ENCODE measurements at regions not wholly inside any gene's neighbourhood (a gene's known extent, or its start where the extent isn't known, plus 50 kb on each side); places are given as distances from the start of the nearest gene placed in this dataset.
"Not testable (repeated sequence)": the region's sequence is repeated elsewhere in the genome, so short reads cannot be mapped to it uniquely, and the experiment has no call there.

DNA sequence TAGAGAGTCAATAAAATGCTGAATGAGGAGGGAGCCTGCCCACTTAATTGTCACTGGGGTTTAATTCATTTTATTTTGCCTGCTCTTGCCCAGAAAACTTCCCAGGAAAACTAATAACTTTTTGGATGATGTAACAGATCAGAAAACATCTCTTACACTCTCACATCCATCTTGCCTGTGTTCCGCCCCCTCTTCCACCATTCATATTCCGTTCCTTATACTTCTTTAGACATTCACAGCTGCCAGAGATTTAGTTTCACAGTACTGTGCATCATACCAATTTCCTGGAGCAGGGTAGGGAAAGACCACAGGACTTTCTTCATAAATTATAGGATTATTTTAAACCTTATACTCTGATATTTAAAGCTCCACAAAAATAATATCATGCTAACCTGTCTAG lies 776.1 kb upstream of the SOX11 start:
- DNase-seq (ENCODE audit: low read depth) = no peak

DNA sequence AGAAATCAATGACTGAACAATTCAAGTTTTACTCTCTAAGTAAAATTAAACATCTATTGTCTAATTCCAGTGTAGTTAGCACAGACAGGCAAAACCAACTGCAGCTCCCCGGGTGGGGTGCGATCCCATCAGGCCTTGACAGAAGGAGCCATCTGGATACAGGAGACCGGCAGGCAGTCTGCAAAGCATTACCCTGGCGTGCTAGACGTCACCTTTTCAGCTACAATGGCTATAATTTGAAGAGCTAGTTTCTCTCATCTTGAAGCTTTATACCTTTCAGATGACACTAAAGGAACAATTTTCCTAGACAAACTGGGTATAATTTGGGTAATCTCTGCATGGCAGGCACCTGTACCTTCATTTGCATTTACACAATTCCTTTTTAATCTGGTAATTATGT lies 761.5 kb upstream of the SOX11 start:
- DNase-seq (ENCODE audit: low read depth) = no peak

DNA sequence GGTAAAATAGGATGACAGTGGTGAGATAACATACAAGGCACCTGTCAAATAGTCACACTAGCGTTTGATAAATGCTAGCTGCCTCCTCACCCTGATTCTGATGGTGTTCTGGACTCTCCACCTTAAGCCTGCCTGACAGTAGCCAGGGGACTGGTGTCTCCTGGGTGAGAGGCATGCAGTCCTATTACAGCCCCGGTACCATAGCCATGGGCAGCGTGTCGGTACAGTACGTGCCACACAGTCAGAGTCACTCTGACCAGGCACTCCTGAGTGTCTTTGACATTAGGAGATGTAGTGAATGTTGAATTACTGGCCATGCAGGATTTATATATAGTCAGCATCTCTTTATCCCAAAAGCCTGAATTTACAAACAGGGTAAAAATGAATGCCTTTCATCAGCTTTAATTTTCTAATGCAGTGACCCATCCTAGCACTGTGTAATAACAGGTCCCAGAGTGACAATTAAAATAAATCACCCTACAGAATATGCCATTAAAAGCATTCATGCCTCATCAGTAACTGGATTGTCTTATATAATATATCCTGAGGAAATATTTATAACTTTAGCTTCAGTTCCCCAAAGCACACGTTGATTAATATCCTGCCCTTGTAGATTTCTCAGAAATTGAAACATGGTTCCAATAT lies 760.3 kb upstream of the SOX11 start:
- DNase-seq (ENCODE audit: low read depth) = no peak

DNA sequence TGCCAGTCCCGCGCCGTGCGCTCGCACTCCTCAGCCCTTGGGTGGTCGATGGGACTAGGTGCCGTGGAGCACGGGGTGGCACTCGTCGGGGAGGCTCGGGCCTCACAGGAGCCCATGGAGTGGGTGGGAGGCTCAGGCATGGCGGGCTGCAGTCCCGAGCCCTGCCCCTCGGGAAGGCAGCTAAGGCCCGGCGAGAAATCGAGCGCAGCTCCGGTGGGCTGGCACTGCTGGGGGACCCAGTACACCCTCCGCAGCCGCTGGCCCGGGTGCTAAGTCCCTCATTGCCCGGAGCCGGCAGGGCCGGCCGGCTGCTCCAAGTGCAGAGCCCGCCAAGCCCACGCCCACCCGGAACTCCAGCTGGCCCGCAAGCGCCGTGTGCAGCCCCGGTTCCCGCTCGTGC lies 756.9 kb upstream of the SOX11 start:
- not testable (repeated sequence) for DNase-seq (ENCODE audit: low read depth)

DNA sequence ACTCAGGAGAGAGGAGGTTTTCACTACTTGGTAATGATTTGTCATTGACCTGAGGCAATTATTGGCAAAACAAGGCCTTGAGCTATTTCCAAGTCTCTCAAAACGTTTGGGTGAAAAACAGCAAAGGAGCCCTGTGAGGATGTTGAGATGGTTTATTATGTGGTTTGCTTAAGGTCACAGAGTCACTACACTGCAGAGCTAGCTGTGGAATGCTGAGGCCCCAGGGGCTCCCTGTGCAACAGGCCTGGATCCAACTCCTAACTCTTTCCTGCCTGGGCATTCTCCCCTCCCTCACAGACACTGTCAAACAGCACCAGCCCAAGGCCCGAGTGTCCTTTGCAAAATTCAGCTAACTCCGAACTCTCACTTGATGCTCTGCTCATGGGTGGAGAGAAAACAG lies 754.6 kb upstream of the SOX11 start:
- no peak for DNase-seq (ENCODE audit: low read depth)

DNA sequence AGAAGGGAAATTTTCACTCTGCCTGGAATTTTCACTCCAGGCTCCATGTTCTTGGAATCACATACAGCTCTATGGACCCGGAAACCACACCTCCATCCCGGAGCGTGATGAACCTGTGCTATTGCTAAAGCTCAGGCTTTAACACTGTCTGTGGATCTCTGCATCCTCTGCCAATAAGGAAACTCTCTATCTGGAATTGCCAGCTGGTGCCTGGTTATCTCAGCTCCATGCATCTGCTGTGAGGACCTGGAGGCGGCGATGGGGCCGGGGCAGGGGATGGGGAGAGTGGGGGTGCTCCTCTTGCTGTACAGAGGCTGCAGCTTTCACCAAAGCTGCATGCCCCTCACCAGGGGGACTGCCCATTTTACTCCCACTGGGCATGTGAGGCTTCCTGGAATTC lies 754.0 kb upstream of the SOX11 start:
- DNase-seq (ENCODE audit: low read depth) = no peak

DNA sequence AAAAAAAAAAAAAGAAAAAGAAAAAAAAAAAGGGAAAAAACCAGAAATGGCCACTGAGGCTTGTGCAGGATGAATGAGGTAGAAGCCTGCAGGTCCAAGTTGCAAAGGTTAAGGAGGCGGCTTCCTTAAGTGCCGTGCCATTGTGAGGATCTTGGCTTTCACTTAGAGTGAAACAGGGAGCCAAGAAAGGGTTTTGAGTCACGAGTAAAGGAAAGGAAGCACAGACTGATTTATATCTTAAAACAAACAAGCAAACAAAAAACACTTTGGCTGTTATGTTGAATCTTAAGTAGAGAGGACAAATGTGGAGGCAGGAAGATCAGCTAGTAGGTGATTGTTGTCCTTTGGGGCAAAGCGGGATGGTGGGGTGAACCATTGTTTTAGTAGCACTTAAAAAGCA lies 749.7 kb upstream of the SOX11 start:
- no peak for DNase-seq (ENCODE audit: low read depth)

DNA sequence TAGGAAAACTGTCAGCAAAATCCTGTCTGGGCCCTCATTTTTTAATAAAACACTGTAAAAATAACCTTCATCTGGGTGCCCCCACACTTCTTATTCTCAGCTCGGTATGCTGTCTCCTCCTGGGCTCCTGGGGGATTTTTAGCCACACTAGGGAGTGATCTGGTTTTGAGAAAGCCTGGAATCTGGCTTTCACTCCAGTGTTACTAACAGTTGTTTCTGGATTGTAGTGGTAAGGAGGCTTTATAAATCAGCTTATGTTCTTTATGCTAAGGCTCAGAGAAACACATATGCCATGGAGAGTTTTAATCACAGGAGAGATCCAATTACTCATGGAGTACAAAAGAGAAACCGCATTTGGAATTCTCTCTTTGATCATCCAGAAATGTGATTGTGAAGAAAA lies 744.3 kb upstream of the SOX11 start:
- DNase-seq (ENCODE audit: low read depth) = no peak

DNA sequence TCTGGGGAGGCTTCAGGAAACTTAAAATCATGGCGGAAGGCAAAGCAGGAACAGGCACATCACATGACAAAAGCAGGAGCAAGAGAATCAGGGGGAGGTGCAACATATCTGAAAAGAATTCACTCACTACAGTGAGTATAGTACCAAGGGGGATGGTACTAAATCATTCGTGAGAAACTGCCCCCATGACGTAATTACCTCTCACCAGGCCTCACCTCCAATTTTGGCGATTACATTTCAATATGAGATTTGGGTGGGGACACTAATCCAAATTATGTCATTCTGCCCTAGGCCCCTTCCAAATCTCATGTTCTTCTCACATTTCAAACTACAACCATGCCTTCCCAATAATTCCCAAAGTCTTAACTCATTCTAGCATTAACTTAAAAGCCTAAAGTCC lies 740.8 kb upstream of the SOX11 start:
- DNase-seq (ENCODE audit: low read depth) = no peak

DNA sequence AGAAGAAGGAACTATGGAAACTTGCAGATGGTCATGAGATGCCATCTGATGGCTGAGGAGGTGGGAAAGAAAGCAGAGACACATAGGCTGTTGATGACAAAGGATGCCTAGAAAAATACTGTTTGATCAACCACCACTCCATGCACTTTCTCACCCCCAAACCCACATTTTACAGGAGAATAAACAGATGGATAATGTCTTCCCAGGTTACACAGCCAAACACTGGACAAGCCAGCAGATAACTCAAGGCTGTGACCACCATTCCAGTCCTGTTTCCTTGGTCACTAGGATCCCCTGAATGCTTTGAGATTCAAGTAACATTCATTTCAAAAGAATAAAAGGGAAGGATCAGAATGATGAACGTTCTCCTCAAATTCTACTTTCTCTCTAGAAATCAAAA lies 733.0 kb upstream of the SOX11 start:
- no peak for DNase-seq (ENCODE audit: low read depth)

DNA sequence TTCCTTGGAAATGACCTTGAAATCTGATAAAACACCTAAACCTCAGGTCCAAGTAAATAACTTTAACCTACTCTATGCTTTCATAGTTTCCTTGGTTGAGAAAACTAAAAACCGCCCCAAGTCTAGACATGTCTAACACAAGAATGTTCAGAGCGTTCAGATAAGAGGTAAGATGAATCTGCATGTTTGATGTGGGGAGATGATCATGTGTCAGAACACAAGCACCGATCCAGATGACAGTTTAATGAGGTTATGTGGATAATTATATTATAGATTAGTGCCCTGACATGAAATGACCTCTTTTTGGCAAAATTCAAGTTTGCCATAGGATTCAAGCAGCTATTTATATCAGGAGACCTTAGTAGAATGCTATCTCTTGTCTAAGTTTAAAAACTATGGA lies 729.8 kb upstream of the SOX11 start:
- DNase-seq (ENCODE audit: low read depth) = no peak

DNA sequence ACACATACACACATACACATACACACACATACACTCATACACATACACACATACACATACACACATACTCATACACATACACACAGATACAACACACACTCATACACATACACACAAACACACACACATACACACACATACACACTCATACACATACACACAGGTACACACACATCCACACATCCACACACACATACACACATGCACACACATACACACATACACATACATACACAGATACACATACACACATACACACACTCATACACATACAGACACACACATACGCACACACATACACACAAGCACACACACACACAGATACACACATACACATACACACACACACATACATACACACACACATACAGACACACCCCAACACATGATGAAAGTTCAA lies 729.1 kb upstream of the SOX11 start:
- no peak for DNase-seq (ENCODE audit: low read depth)

DNA sequence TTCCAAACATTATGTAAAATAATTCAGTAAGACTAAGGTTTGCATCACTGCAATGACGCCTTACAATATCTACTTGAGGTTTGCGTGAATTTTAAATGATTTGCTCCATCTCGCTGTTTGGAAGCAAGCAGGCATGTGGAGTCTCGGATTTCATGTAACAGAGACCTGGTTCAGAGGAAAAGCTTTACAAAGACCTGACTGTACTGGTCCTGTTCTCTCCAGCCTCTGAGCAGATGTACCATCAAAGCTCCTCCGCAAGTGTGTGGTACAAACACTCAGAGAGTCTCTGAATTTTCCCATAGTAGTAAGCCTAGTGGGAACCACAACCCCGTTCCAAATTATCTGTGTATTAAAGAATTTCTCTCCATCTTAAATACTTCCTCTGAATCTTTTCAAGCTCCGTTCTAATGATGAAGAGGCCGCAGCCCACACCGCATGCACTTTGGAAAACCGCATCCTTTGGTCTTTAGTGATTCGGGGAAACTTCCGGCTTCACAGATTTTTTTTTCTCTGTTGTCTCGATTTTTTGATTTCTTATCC lies 728.1 kb upstream of the SOX11 start:
- DNase-seq (ENCODE audit: low read depth) = no peak

DNA sequence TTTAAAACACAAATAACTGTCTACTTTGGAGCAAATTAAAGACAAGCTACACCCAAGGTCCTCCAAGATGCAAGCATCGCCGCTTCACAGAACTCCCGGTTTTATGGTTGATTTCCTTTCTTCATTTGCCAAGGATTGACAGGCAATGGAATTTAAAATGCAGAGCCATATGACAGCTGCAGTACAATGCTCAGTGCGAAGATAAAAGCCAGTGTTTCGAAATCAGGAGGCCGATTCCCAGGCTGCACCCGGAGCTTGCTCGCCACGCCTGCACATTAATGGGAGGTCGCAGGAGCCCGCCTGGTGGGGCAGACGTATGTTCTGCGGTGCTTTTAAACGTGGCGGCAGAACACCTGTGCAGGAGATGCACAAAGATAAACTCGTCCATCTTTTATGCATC lies 727.6 kb upstream of the SOX11 start:
- no peak for DNase-seq (ENCODE audit: low read depth)

DNA sequence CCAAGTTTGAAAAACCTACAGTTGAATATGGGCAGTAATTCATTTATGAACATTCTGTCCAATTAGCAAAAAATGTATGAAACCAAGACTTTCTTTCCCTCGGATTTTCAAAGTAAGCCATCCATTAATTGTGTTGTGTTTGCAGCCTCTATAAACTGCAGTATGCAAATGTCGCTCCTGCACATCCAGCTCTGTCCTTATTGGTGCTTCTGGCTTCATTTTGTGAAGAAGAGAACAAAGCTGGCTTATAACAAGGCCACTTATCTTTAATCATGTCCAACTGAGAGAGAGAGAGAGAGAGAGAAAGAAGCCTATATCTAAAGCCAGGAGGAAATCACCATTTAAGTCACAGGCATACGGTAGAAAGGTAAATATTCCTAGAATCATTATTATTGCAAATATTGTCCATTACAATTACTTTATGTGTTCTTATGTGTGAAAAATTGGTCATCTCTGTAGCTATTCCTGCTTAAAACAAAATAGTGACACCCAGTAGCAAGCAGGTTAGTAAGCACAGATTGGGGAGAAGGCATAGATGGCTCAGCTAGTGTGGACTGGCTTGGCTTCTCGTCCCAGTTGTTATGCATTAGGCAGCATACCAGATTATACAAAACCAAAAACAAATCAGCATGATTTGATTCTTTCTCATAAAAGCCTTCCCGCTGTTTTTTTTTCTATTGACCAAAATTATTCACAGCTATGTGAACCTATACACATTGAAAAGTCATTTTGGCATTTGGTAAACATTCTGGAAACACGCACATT lies 726.4 kb upstream of the SOX11 start:
- no peak for DNase-seq (ENCODE audit: low read depth)

DNA sequence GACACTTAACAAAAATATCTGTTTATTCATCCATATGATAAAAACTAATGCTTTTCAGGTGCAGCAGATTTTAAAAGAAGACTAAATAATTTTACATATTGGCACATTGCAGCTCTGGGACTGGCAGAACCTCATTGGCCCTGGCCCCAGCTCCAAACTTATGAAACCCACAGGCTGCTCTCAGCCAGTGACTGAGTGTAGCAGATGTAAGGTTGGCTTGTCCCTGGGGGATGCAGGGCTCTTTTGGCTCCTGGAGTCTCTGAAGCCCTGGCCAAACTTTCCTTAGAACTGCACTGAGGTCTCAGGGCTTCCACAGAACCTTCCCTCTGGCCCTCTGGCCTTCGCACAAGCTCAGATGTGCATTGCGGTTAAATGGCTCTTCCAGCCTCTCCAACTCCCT lies 725.0 kb upstream of the SOX11 start:
- no peak for DNase-seq (ENCODE audit: low read depth)

DNA sequence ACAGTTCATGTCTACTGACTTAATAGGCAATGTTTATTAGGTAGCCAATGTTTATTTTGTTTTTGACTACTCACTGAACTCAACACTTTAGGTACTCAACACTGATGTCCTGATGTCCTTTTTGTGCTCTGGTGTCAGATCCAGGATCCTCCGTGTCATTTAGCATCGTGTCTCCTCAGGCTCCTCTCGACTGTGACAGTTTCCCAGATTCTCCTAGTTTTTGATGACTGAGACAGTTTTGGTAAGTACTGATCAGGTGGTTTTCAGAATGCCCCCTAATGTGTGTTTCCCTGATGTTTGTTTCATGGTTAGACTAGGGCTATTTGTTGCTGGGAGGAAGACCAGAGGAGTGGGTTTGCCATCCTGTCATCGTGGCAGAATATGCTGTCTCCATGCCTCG lies 719.7 kb upstream of the SOX11 start:
- DNase-seq (ENCODE audit: low read depth) = no peak

DNA sequence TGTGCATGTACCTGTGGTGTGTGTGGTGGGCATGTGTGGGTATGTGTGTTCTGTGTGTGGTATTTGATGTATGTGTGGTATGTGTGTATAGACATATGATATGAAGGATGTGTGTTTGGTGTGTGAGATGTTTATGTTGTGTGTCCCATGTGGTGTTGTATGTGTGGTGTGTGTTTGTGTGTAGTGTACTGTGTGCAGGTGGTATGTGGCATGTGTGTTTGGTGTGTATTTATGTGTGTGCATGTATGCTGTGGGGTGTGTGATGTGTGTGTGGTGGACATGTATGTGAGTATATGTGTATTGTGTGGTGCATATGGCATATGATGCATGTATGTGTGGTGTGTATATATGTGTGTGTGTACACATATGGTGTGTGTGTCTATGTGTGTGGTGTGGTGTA lies 718.8 kb upstream of the SOX11 start:
- no peak for DNase-seq (ENCODE audit: low read depth)

DNA sequence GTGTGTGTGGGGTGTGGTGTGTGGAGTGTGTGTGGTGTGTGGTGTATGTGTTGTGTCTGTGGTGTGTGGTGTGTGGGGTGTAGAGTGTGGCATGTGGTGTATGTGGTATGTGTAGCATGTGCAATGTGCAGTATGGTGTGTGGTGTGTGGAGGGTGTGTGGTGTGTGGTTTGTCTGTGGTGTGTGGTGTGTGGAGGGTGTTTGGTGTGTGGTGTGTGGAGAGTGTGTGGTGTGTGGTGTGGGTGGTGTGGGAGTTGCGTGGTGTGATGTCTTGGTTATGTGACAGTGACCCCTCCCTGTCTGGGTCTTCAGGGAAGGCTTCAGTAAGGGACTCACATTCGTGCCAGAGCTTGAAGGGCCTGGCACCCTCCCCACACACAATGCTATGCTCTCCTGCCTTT lies 718.2 kb upstream of the SOX11 start:
- no peak for DNase-seq (ENCODE audit: low read depth)

DNA sequence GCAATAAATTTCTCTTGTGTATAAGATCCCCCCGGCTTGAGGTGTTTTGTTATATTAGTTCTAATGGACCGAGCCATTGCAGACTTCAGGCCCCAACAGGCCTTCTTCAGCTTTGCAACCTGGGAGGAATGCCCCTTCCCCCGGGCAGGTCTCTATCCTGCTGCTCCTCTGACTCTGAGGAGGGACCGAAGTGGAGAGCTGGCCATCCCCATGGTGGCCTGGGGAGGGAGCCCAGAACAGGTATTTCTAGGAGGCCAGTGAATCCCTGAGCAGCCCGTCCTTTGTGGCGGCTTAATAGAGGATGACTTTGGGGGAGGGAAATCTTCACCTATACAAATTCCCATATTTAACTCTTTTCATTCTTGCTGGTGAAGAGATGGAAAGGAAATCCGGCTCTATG lies 715.8 kb upstream of the SOX11 start:
- DNase-seq (ENCODE audit: low read depth) = no peak

DNA sequence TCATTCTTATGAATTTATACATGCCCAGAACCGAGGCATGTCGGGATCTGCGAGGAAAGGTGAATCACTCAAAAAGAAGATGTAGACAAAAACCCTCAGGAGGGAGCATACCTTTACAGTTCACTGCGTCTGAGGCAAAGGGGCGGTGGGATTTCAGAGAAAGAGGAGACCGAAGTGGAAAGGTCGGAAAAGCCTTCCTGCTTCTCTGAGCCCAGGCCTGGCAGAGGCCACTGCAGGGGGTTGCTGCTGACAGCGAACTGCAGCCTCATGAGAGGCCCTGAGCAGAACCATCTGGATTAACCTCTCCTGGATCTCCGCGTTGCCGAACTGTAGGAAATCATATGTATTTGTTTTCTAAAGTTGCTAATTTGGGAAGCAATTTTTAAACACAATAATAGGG lies 713.1 kb upstream of the SOX11 start:
- no peak for DNase-seq (ENCODE audit: low read depth)

DNA sequence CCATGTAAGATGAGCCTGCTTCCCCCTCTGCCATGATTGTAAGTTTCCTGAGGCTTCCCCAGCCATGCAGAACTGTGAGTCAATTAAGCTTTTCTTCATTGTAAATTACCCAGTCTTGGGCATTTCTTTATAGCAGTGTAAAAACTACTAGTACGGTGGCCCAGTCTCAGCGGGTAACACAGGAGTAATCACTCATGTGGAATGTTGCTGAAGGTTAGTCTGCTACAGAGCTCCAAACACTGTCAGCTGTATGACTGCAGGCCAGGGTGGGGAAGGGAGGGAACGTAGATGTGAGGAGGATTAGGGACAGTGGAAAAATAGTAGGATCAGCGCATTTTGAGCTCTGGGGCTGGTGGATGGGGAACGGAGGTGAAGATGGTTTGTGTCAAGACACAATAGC lies 711.2 kb upstream of the SOX11 start:
- no peak for DNase-seq (ENCODE audit: low read depth)

DNA sequence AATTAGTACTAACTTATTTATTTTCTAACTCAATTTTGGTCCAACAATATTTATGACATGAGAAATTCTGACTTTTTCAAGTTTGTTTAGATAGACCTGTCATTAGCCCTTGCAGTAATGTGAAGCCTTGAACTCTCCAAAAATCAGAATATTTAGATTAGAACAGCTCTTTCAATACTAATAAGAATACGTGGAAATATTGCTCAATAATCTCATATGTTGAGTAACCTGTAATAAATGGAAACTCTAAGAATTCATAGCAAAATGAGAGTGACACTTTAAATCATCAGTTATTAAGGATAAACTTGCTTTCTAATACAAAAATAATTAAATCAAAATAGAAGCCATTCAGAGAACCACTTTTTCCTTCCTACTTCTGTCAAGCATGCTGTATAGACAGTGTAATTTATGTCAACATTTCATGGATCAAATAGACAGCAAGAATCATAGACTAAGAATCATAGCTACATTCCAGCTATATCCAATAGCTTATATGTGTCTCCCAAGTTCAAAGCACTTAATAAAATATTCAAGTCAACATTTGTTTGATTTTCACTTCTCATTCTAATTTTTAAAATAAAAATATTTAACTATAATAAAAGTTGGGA lies 710.3 kb upstream of the SOX11 start:
- DNase-seq (ENCODE audit: low read depth) = no peak
